Neural cell (in vitro differentiated cells): ENCODE measurements at regions not wholly inside any gene's neighbourhood (a gene's known extent, or its start where the extent isn't known, plus 50 kb on each side); places are given as distances from the start of the nearest gene placed in this dataset.
"Not testable (repeated sequence)": the region's sequence is repeated elsewhere in the genome, so short reads cannot be mapped to it uniquely, and the experiment has no call there.

Source experiments
- H2AFZ ChIP-seq: fragments of 200-600, 300-800 bp; sonication (generic), shearing (Covaris generic); 2 replicates; pipeline ENCODE4 v1.6.0; 2014; ENCODE audit warnings: low read depth, mild to moderate bottlenecking, antibody characterized with exemption, low read length, moderate library complexity
- H3F3A ChIP-seq: fragments of 200-600 bp; shearing (Covaris generic); 2 replicates; pipeline ENCODE4 v1.6.1; 2016; ENCODE audit warnings: mild to moderate bottlenecking, moderate library complexity, mixed read lengths, antibody characterized with exemption, low read length; ENCODE audit not compliant: insufficient read depth, poor library complexity, severe bottlenecking
- H3K27ac ChIP-seq: fragments of 200-600, 300-800 bp; sonication (generic), shearing (Covaris generic); 2 replicates; pipeline ENCODE4 v1.5.1; 2014; ENCODE audit warnings: mild to moderate bottlenecking, low read length, moderate library complexity
- H3K27me3 ChIP-seq: fragments of 300-800, 200-600 bp; sonication (generic), shearing (Covaris generic); 2 replicates; pipeline ENCODE4 v1.6.0; 2014; ENCODE audit warnings: mild to moderate bottlenecking, low read depth, low read length, moderate library complexity; ENCODE audit not compliant: insufficient read depth
- H3K36me3 ChIP-seq: fragments of 300-800, 200-600 bp; sonication (generic), shearing (Covaris generic); 2 replicates; pipeline ENCODE4 v1.5.1; 2014; ENCODE audit warnings: mild to moderate bottlenecking, antibody characterized with exemption, low read length, moderate library complexity; ENCODE audit not compliant: insufficient read depth
- H3K4me2 ChIP-seq: fragments of 300-800, 200-600 bp; sonication (generic), shearing (Covaris generic); 2 replicates; pipeline ENCODE4 v1.6.0; 2014; ENCODE audit warnings: mild to moderate bottlenecking, low read length
- H3K4me3 ChIP-seq: fragments of 300-800, 200-600 bp; sonication (generic), shearing (Covaris generic); 2 replicates; pipeline ENCODE4 v1.5.1; 2014; ENCODE audit warnings: mild to moderate bottlenecking, low read length, moderate library complexity
- H3K79me2 ChIP-seq: fragments of 200-600 bp; shearing (Covaris generic); replicated peaks from 2 replicates; pipeline ENCODE4 v1.6.0; 2014; ENCODE audit warnings: mild to moderate bottlenecking, low read length, moderate library complexity; ENCODE audit not compliant: insufficient read depth
- H3K9ac ChIP-seq: fragments of 300-800, 200-600 bp; sonication (generic), shearing (Covaris generic); 2 replicates; pipeline ENCODE4 v1.6.1; 2016; ENCODE audit warnings: mild to moderate bottlenecking, low read length, mixed read lengths
- H3K9me2 ChIP-seq: fragments of 200-600 bp; shearing (Covaris generic); 2 replicates; pipeline ENCODE4 v1.6.1; 2016; ENCODE audit warnings: mild to moderate bottlenecking, low read length, mixed read lengths; ENCODE audit not compliant: insufficient read depth
- H3K9me3 ChIP-seq: fragments of 200-600, 300-800 bp; sonication (generic), shearing (Covaris generic); 2 replicates; pipeline ENCODE4 v1.6.1; 2016; ENCODE audit warnings: mild to moderate bottlenecking, mixed run types, low read length, moderate library complexity, mixed read lengths
- H4K20me1 ChIP-seq: fragments of 200-600 bp; shearing (Covaris generic); 2 replicates; pipeline ENCODE4 v1.6.1; 2016; ENCODE audit warnings: mild to moderate bottlenecking, mixed run types; ENCODE audit not compliant: insufficient read depth
- CTCF ChIP-seq: fragments of 450-650 bp; IDR thresholded peaks from 2 replicates; pipeline ENCODE4 v1.5.1; 2014; ENCODE audit warnings: antibody characterized with exemption, mild to moderate bottlenecking, moderate library complexity; ENCODE audit not compliant: poor library complexity, severe bottlenecking
- EP300 ChIP-seq: fragments of 450-650 bp; conservative IDR thresholded peaks from 2 replicates; pipeline ENCODE4 v1.6.1; 2014; ENCODE audit warnings: antibody characterized with exemption, mild to moderate bottlenecking, moderate library complexity; ENCODE audit not compliant: poor library complexity, severe bottlenecking
- EZH2 ChIP-seq: fragments of 200-600, 300-800 bp; shearing (Covaris generic), sonication (generic); IDR thresholded peaks from 2 replicates; pipeline ENCODE4 v1.6.1; 2014; ENCODE audit warnings: antibody characterized with exemption, low read length, borderline replicate concordance, mild to moderate bottlenecking; ENCODE audit not compliant: insufficient read depth, poor library complexity, severe bottlenecking
- MXI1 ChIP-seq: fragments of 450-650 bp; conservative IDR thresholded peaks from 2 replicates; pipeline ENCODE4 v1.6.1; 2014; ENCODE audit warnings: antibody characterized with exemption, mild to moderate bottlenecking; ENCODE audit not compliant: poor library complexity, severe bottlenecking
- POLR2AphosphoS5 ChIP-seq: IDR thresholded peaks from 2 replicates; pipeline ENCODE4 v1.6.1; 2012
- RAD21 ChIP-seq: fragments of 450-650 bp; conservative IDR thresholded peaks from 2 replicates; pipeline ENCODE4 v1.6.1; 2014; ENCODE audit warnings: antibody characterized with exemption, mild to moderate bottlenecking, moderate library complexity
- REST ChIP-seq: IDR thresholded peaks from 2 replicates; pipeline ENCODE4 v1.6.1; 2012; ENCODE audit warnings: borderline replicate concordance
- SMC3 ChIP-seq: fragments of 450-650 bp; conservative IDR thresholded peaks from 2 replicates; pipeline ENCODE4 v1.6.1; 2014; ENCODE audit warnings: antibody characterized with exemption, mild to moderate bottlenecking, moderate library complexity; ENCODE audit not compliant: poor library complexity
- TAF1 ChIP-seq: IDR thresholded peaks from 2 replicates; pipeline ENCODE4 v1.6.1; 2012; ENCODE audit warnings: low read depth

GRCh38 chr7:84857336-84857735 is 329.5 kb downstream of the SEMA3D start:
- no peak overlapping the region for H3K4me2 ChIP-seq
- H3K79me2 ChIP-seq = no peaks in the 10 kb centered on the region
- no peaks in the 10 kb centered on the region for H3K27me3 ChIP-seq
- TF ChIP-seq REST (no peak), EZH2 (no peak)
- no peaks in the 10 kb centered on the region for H3K36me3 ChIP-seq
- no peaks in the 10 kb centered on the region for H4K20me1 ChIP-seq
- H3K9me3 ChIP-seq = no peaks in the 10 kb centered on the region
- H3K9me2 ChIP-seq = no peaks in the 10 kb centered on the region
- no peak overlapping the region for H2AFZ ChIP-seq
- H3K4me3 ChIP-seq = no peak overlapping the region
- no peaks in the 10 kb centered on the region for H3F3A ChIP-seq
- H3K9ac ChIP-seq = no peak overlapping the region
- H3K27ac ChIP-seq = no peak overlapping the region

GRCh38 chr7:84855758-84856157 is 331.1 kb downstream of the SEMA3D start:
- no peaks in the 10 kb centered on the region for H3K9me2 ChIP-seq
- no peaks in the 10 kb centered on the region for H3F3A ChIP-seq
- no peak overlapping the region for H2AFZ ChIP-seq
- H3K9me3 ChIP-seq = no peaks in the 10 kb centered on the region
- H3K27me3 ChIP-seq = no peaks in the 10 kb centered on the region
- H3K27ac ChIP-seq = no peak overlapping the region
- no peaks in the 10 kb centered on the region for H3K36me3 ChIP-seq
- H3K4me3 ChIP-seq = no peak overlapping the region
- no peaks in the 10 kb centered on the region for H4K20me1 ChIP-seq
- H3K4me2 ChIP-seq = no peak overlapping the region
- no peak for TF ChIP-seq TAF1
- TF ChIP-seq RAD21 = no peak
- TF ChIP-seq EZH2 = no peak
- TF ChIP-seq POLR2AphosphoS5 = no peak
- no peak for TF ChIP-seq SMC3
- TF ChIP-seq MXI1 = no peak
- no peak for TF ChIP-seq CTCF
- no peak for TF ChIP-seq EP300
- TF ChIP-seq REST = no peak
- H3K79me2 ChIP-seq = no peaks in the 10 kb centered on the region
- no peak overlapping the region for H3K9ac ChIP-seq

GRCh38 chr7:84848974-84849372 is 337.9 kb downstream of the SEMA3D start:
- H3F3A ChIP-seq, H3K27ac ChIP-seq, H4K20me1 ChIP-seq, H3K9ac ChIP-seq, H3K4me2 ChIP-seq, H3K27me3 ChIP-seq, H2AFZ ChIP-seq, H3K4me3 ChIP-seq, H3K36me3 ChIP-seq, H3K79me2 ChIP-seq, H3K9me2 ChIP-seq, H3K9me3 ChIP-seq: not testable (repeated sequence)
